AG04450 (cell line): ENCODE measurements at regions not wholly inside any gene's neighbourhood (a gene's known extent, or its start where the extent isn't known, plus 50 kb on each side); places are given as distances from the start of the nearest gene placed in this dataset.

Experiments
- CTCF ChIA-PET: fragments of 300-600, 350-600 bp; formaldehyde crosslinking; extraction: SDS; loops from one replicate; lab custom pipeline; 2022; ENCODE audit warnings: antibody characterized with exemption, inconsistent platforms; lab: Charles Lee
- POLR2A ChIA-PET: fragments of 350-600 bp; formaldehyde crosslinking; extraction: SDS; loops from one replicate; lab custom pipeline; 2021; ENCODE audit warnings: antibody characterized with exemption, inconsistent platforms; lab: Yijun Ruan, JAX
- DNase-seq: peaks from one replicate; pipeline ENCODE4 v3.0.0-alpha.2; 2011; ENCODE audit warnings: low read depth, low spot score
- H3K27ac ChIP-seq: one replicate; pipeline ENCODE4 v1.5.1; 2012; ENCODE audit warnings: low read depth, low read length, control low read depth
- H3K27me3 ChIP-seq: one replicate; pipeline ENCODE4 v1.6.0; 2012; ENCODE audit warnings: low read length; ENCODE audit not compliant: control insufficient read depth, insufficient read depth
- H3K4me3 ChIP-seq: 2 replicates; pipeline ENCODE4 v1.5.1; 2011; ENCODE audit warnings: mild to moderate bottlenecking, low read depth, low read length, control low read depth
- H3K9me3 ChIP-seq: 2 replicates; pipeline ENCODE4 v1.5.1; 2012; ENCODE audit warnings: low read length; ENCODE audit not compliant: control insufficient read depth, insufficient read depth
- CTCF ChIP-seq: IDR thresholded peaks from 2 replicates; pipeline ENCODE4 v1.5.1; 2011; ENCODE audit warnings: low read depth, low read length, control low read depth, inconsistent platforms

- H3K4me3 ChIP-seq: no peak overlapping the region
- H3K9me3 ChIP-seq: no peaks in the 10 kb centered on the region
- no peak for DNase-seq
- no peaks in the 10 kb centered on the region for H3K27me3 ChIP-seq
- ChIA-PET CTCF (interaction anchor here (1.2 kb wide), 1 partner anchor 1093 kb away, joined by 3 read pairs; no protein-coding TSS in a partner anchor), POLR2A (interaction anchor here (0.6 kb wide), 1 partner anchor 886 kb away, joined by 7 read pairs; no protein-coding TSS in a partner anchor)
- no peak overlapping the region for H3K27ac ChIP-seq
- no peak for TF ChIP-seq CTCF
Observed at GRCh38 chr13:105665284-105665683, 870.2 kb downstream of the EFNB2 start.

- H3K4me3 ChIP-seq: no peak overlapping the region
- no peak for DNase-seq
- H3K9me3 ChIP-seq: no peaks in the 10 kb centered on the region
- ChIA-PET POLR2A (no interaction called here), CTCF (no interaction called here)
- no peak overlapping the region for H3K27ac ChIP-seq
- TF ChIP-seq CTCF: no peak
- H3K27me3 ChIP-seq: no peaks in the 10 kb centered on the region
Observed at GRCh38 chr13:105663182-105663581, 872.3 kb downstream of the EFNB2 start.

- no peak overlapping the region for H3K4me3 ChIP-seq
- no peak for TF ChIP-seq CTCF
- ChIA-PET POLR2A (no interaction called here), CTCF (no interaction called here)
- H3K27ac ChIP-seq: no peak overlapping the region
- no peaks in the 10 kb centered on the region for H3K9me3 ChIP-seq
- DNase-seq: no peak
- H3K27me3 ChIP-seq: no peaks in the 10 kb centered on the region
Observed at GRCh38 chr13:105660561-105660960, 874.9 kb downstream of the EFNB2 start.

GRCh38 chr13:105658431-105658830 lies 877.0 kb downstream of the EFNB2 start:
- Histone ChIP-seq H3K9me3 (no peaks in the 10 kb centered on the region), H3K4me3 (no peak overlapping the region), H3K27me3 (no peaks in the 10 kb centered on the region), H3K27ac (no peak overlapping the region)
- ChIA-PET POLR2A (no interaction called here), CTCF (interaction anchor here (0.6 kb wide), 1 partner anchor 42 kb away, joined by 4 read pairs; no protein-coding TSS in a partner anchor)
- no peak for DNase-seq
- TF ChIP-seq CTCF: no peak

GRCh38 chr13:105655046-105655445 lies 880.4 kb downstream of the EFNB2 start:
- Histone ChIP-seq H3K27me3 (no peaks in the 10 kb centered on the region), H3K4me3 (no peak overlapping the region), H3K27ac (no peak overlapping the region), H3K9me3 (no peaks in the 10 kb centered on the region)
- peak; percentile 8 for DNase-seq
- CTCF ChIA-PET: no interaction called here
- no peak for TF ChIP-seq CTCF
- POLR2A ChIA-PET: no interaction called here
